ENCODE measurements at regions not wholly inside any gene's neighbourhood (a gene's known extent, or its start where the extent isn't known, plus 50 kb on each side); places are given as distances from the start of the nearest gene placed in this dataset.
"Not testable (repeated sequence)": the region's sequence is repeated elsewhere in the genome, so short reads cannot be mapped to it uniquely, and the experiment has no call there.

- no peak for DNase-seq
Observed at GRCh38 chr13:103935117-103935516, 868.9 kb upstream of the SLC10A2 start.

- no peak for DNase-seq
Observed at GRCh38 chr13:103931885-103932284, 865.7 kb upstream of the SLC10A2 start.

- no peak for DNase-seq
Observed at GRCh38 chr13:103931331-103931845, 865.2 kb upstream of the SLC10A2 start.

GRCh38 chr13:103926118-103926517 is 859.9 kb upstream of the SLC10A2 start:
- DNase-seq = no peak

- no peak for DNase-seq
Observed at GRCh38 chr13:103908911-103909310, 842.7 kb upstream of the SLC10A2 start.

- no peak for DNase-seq
Observed at GRCh38 chr13:103908274-103908673, 842.1 kb upstream of the SLC10A2 start.

GRCh38 chr13:103903790-103904189 is 837.6 kb upstream of the SLC10A2 start:
- DNase-seq = no peak

GRCh38 chr13:103898481-103898880 is 832.3 kb upstream of the SLC10A2 start:
- no peak for DNase-seq

GRCh38 chr13:103895835-103896531 is 829.8 kb upstream of the SLC10A2 start:
- no peak for DNase-seq

GRCh38 chr13:103894626-103895025 is 828.4 kb upstream of the SLC10A2 start:
- no peak for DNase-seq

- no peak for DNase-seq
Observed at GRCh38 chr13:103884101-103884723, 818.0 kb upstream of the SLC10A2 start.

GRCh38 chr13:103883698-103884097 is 817.5 kb upstream of the SLC10A2 start:
- DNase-seq = peak; percentile 14

- DNase-seq = peak; percentile 97
Observed at GRCh38 chr13:103883164-103883563, 816.9 kb upstream of the SLC10A2 start.

- not testable (repeated sequence) for DNase-seq
Observed at GRCh38 chr13:103880146-103880545, 813.9 kb upstream of the SLC10A2 start.

GRCh38 chr13:103878891-103879605 is 812.8 kb upstream of the SLC10A2 start:
- DNase-seq = peak; percentile 47

- DNase-seq = peak; percentile 0
Observed at GRCh38 chr13:103876571-103876970, 810.4 kb upstream of the SLC10A2 start.

- DNase-seq = no peak
Observed at GRCh38 chr13:103873725-103874124, 807.5 kb upstream of the SLC10A2 start.

GRCh38 chr13:103866048-103866447 is 799.8 kb upstream of the SLC10A2 start:
- DNase-seq = no peak

GRCh38 chr13:103862525-103862924 is 796.3 kb upstream of the SLC10A2 start:
- no peak for DNase-seq

- no peak for DNase-seq
Observed at GRCh38 chr13:103859952-103860351, 793.7 kb upstream of the SLC10A2 start.

- DNase-seq = peak; percentile 18
Observed at GRCh38 chr13:103852036-103852435, 785.8 kb upstream of the SLC10A2 start.

GRCh38 chr13:103844471-103844870 is 778.3 kb upstream of the SLC10A2 start:
- no peak for DNase-seq

- DNase-seq = no peak
Observed at GRCh38 chr13:103839460-103839859, 773.2 kb upstream of the SLC10A2 start.

- DNase-seq = no peak
Observed at GRCh38 chr13:103835052-103835451, 768.8 kb upstream of the SLC10A2 start.

All from fibroblast of skin of abdomen (primary cell).